HG02970 (cell line): ENCODE measurements at regions not wholly inside any gene's neighbourhood (a gene's known extent, or its start where the extent isn't known, plus 50 kb on each side); places are given as distances from the start of the nearest gene placed in this dataset.

Experiments
- ATAC-seq: cut with Tn5 transposase; IDR thresholded peaks from one replicate; pipeline ENCODE4 v1.9.1; 2021; ENCODE audit warnings: mild to moderate bottlenecking, moderate library complexity, moderate number of reproducible peaks; ENCODE audit not compliant: unreplicated experiment, low FRiP score

- no peak for ATAC-seq
Measured at GRCh38 chr3:23000371-23000770, 202.8 kb upstream of the UBE2E2 start.

- no peak for ATAC-seq
Measured at GRCh38 chr3:23002151-23002550, 201.0 kb upstream of the UBE2E2 start.

DNA sequence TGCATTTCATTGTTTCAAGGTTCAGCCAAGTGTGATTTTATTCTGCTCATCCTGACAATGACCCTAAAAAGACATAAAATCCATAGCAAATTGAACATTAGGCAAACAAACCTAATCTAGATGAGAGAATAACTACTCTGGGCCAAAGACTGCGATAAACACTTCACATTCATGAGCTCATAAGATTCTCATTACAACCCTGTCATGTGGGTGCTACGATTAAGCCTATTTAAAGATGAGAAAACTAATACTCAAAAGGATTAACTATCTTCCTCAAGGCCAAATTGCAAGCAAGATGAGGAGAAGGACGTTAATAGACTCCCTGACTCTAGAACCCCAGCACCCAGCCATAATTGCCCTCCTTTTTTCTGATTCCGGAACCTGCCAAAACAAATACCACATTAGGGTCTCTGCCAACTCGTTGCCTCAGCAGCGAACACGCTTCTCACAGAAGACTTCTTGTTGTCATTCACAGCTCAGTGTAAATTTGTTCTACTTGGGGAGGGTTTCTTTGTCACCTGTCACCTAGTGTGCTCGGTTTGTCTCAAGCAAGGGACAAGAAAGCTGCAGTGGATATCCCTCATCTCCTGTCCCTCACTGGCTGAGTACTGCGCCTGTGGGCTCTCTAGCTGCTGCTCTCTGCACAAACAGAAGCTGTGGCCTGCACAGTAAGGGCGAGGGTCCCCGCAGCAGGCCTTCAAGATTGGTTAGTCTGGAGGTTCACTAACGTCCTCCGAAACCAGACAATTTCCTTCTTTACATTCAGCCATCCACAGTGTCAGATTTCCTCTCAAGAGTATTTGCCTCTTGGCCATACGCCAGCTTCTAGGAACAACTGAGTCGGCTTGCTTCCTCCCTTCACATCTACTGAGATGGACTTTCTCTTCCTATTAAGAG, 200.0 kb upstream of the UBE2E2 start:
- ATAC-seq, result no peak

- ATAC-seq, result no peak
Measured at GRCh38 chr3:23003733-23004046, 199.4 kb upstream of the UBE2E2 start.

DNA sequence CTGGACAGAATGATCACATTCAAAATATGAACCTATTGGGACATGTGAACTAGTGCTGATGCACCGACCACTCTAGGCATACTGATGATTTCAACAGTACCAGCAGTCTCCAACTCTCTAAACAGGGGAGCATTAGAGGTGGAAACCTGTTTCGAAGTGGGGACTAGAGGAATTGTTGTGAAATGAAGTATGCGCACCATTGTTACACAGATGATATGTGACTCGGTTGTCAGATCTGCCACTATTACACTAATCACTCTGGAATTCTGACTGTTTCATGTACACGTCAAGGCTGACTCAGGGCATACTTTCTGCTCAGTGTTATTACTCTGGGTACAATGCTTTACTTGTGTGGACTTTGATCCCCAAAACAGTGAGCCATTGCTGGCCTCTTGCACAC, 198.2 kb upstream of the UBE2E2 start:
- no peak for ATAC-seq

DNA sequence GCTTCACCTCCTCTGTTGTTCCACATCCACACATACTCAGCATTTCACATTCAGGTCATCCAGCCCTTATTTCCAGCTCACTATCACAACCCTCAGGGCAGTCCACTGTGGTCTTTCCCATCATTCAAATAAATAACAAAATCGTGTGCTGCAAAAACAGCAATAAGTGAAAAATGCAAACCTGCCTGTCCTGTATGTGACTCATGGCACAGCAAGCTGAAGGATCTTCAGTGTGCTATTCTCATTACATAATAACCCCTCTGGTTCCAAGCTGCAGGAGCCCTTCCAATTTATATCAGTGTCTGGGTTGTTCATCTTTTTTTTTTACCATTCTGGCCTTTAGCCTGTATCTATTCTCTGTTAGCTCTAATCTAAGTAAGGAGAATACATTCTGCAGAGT, 185.3 kb upstream of the UBE2E2 start:
- ATAC-seq, result no peak

DNA sequence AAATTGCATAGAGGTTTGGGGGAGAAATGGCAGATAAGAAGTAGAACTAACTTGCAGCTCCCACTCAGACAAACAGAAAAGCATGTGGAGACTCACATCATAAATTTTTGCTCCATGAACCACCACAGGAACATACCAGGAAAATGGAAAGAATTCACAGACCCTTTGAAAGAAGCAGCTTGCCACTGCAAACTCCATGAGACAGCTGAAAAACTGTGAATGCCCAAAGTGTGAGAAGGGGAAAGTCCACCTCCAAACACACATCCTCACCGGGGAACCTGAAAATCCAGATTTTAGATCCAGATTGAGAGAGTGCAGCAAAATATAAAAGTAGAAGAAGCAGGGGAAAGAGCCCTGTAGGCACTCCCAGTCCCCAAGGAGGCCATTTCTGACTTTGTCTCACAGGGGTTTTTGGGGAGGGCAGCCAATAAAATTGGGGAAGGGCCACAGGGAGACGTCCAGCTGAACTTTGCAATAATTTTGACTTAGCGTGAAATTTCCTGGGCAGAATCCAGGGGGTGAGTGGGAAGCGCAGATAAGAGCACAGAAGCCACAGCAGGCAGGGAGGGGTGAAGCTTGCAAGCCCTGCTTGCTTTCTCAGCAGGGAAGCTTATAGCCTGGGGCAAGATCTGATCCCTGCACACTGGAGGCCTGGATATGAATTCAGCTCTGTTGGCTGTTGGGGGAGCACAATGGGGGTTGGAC, 183.4 kb upstream of the UBE2E2 start:
- no peak for ATAC-seq

DNA sequence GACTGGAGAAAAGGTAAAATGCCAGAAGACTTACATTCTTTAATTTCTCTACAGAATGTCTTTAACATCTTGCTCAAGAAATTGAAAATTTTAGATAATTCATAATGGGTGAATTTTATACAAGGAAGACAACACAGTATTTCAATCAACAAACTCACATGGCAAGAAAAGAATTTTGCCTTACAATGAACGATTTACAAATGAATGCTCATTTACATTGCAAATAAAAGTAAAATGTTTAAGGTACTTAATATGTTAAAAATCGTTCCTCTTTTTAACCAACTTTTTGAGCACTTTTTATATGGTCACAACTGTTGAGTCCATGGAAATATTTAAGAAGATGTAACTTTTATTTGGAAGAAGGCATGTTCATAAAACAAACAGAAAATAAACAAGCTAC, 174.8 kb upstream of the UBE2E2 start:
- no peak for ATAC-seq

- ATAC-seq, result no peak
Measured at GRCh38 chr3:23029001-23029400, 174.1 kb upstream of the UBE2E2 start.

- no peak for ATAC-seq
Measured at GRCh38 chr3:23035927-23036640, 167.0 kb upstream of the UBE2E2 start.

DNA sequence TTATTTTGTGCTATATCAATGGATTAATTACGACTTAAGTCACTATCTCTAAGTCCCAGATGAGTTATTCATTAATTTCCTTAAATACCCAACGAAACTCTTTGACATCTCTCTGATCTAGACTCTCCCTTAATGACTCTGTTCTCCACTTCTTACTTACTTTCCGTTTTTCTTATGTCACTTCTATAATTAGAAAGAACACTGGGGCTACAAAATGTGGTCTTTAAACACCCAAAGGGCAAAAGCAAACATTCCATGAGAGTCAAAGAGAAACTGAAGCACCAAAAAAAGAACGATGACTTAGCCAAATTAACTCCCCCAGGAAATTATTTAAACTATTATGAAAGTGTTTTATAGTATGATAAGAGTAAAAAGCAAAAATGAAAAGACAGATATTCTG, 166.4 kb upstream of the UBE2E2 start:
- no peak for ATAC-seq

GRCh38 chr3:23038471-23038870, 164.7 kb upstream of the UBE2E2 start:
- ATAC-seq, result no peak

GRCh38 chr3:23041918-23042696, 161.0 kb upstream of the UBE2E2 start:
- ATAC-seq, result no peak

DNA sequence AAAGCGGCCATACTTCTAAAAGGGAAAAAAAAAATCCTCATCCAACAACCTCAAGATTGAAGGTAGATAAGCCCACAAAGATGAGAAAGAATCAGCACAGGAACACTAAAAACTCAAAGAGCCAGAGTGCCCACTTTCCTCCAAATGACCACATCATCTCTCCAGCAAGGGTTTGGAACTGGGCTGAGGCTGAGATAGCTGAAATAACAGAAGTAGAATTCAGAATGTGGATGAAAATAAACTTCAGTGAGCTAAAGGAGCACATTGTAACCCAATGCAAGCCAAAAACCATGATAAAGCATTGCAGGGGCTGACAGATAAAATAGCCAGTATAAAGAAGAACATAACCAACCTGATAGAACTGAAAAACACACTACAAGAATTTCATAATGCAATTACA, 158.7 kb upstream of the UBE2E2 start:
- no peak for ATAC-seq

GRCh38 chr3:23046536-23046935, 156.6 kb upstream of the UBE2E2 start:
- ATAC-seq, result no peak

DNA sequence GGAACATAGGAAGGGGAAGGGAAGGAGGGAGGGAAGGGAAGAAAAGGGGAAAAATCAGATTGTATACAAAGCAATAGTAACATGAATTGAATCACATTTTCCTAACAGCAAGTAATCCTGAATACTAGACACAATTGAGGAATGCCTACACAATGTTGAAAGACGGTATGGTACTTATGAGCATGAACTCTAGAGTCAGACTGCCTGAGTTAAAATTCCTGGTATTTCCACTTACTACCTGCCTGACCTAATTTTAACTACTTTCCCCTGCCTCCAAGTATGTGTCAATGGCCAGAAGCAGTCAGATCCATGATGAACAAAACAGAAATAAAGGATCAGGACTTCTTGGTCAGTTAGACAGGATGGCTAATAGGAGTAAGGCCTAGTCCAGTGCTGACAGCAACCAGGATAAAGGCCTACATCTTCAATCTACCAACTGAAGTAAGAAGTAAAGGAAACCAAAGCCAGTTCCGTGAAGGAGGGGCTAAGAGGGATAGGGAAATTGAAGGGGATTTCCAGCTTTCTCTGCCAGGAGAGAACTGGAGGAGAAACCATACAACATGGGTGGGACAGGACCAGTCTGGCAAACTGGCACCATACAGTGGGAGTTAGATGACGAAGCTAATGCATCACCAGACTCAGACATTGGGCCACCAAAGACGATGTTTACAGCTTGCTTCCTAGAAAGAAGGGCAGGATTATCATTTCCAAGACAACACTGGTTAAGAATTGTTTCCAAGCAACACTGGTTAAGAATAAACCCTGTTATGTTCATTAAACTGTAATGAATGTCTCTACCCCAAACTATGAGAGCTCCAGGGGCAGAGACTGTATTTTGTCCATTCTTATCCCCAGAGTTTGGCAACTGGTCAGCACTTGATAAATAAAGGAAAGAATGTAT, 151.6 kb upstream of the UBE2E2 start:
- ATAC-seq, result no peak

DNA sequence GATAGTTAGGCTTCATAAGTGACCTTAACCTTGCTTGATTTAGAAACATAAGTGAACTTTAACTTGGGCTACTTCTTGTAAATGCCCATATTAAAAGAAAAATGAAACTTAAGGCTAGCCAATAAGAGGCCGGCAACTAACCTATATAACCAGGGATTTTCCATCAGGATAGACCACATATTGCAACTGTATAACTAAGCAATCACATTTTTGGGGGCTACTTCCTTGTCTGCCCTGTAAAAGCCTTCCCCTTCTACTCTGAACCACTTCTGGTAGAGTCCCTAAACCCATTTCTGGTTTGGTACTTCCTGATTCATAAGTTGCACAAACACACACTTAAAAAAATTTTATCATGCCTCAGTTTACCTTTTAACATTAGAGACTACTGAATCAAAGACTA, 150.9 kb upstream of the UBE2E2 start:
- no peak for ATAC-seq

DNA sequence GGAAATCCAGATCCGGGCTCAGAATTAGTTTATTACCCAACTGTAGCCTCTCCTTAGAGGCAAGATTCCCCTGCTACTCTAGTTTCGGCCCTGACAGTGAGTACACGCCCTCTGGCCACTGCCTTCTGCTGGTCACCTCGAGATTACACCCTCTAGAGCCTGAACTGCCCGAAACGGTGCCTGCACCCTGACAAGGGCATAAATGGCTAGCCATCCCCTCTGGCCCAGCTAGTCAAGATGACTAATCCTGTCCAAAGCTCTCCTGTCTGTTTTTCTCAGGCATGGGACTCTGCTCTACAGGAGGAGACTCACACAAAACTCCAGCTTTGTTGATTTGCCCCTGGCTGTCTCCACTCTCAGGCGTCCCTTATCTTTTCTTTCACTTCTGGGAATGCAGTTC, 150.5 kb upstream of the UBE2E2 start:
- no peak for ATAC-seq

- ATAC-seq, result no peak
Measured at GRCh38 chr3:23055733-23056376, 147.3 kb upstream of the UBE2E2 start.
